ENCODE measurements at regions not wholly inside any gene's neighbourhood (a gene's known extent, or its start where the extent isn't known, plus 50 kb on each side); places are given as distances from the start of the nearest gene placed in this dataset.

- WGBS, 2 donors = 63 to 75% methylated on average over 2 of the region's 2 CpGs
- no peaks in the 10 kb centered on the region for H3K36me3 ChIP-seq
- no peak for TF ChIP-seq POLR2A (IDR thresholded peaks at IDR 0.05)
- no peak for TF ChIP-seq CTCF (IDR thresholded peaks at IDR 0.05)
- H3K4me3 ChIP-seq = no peak overlapping the region
- H3K9me3 ChIP-seq = no peaks in the 10 kb centered on the region
- no peak overlapping the region for H3K27ac ChIP-seq
- intact Hi-C loops (cut with DNase I) = no loop called here
- DNase-seq = no peak
- no peaks in the 10 kb centered on the region for H3K27me3 ChIP-seq
- H3K4me1 ChIP-seq = no peaks in the 10 kb centered on the region
These were observed 386.6 kb downstream of the PCDH20 start for GRCh38 chr13:61029064-61029463.

GRCh38 chr13:61024046-61024445, 391.6 kb downstream of the PCDH20 start:
- intact Hi-C loops (cut with DNase I) = no loop called here
- Histone ChIP-seq H3K4me3 (no peak overlapping the region), H3K9me3 (no peaks in the 10 kb centered on the region), H3K27me3 (no peaks in the 10 kb centered on the region), H3K36me3 (no peaks in the 10 kb centered on the region), H3K4me1 (no peaks in the 10 kb centered on the region), H3K27ac (no peak overlapping the region)
- DNase-seq = no peak
- TF ChIP-seq POLR2A (IDR thresholded peaks at IDR 0.05) (no peak), CTCF (IDR thresholded peaks at IDR 0.05) (no peak)

GRCh38 chr13:61021838-61022237, 393.8 kb downstream of the PCDH20 start:
- DNase-seq = no peak
- 68 to 77% methylated on average over 2 of the region's 2 CpGs for WGBS, 2 donors
- Histone ChIP-seq H3K27ac (no peak overlapping the region), H3K9me3 (no peaks in the 10 kb centered on the region), H3K36me3 (no peaks in the 10 kb centered on the region), H3K4me3 (no peak overlapping the region), H3K4me1 (no peaks in the 10 kb centered on the region), H3K27me3 (no peaks in the 10 kb centered on the region)
- no peak for TF ChIP-seq CTCF (IDR thresholded peaks at IDR 0.05)
- intact Hi-C loops (cut with DNase I) = no loop called here

- TF ChIP-seq POLR2A (IDR thresholded peaks at IDR 0.05) (no peak), CTCF (IDR thresholded peaks at IDR 0.05) (no peak)
- 49 to 73% methylated on average over 2 of the region's 2 CpGs for WGBS, 2 donors
- H3K9me3 ChIP-seq = no peaks in the 10 kb centered on the region
- no peak for DNase-seq
- no peaks in the 10 kb centered on the region for H3K27me3 ChIP-seq
- intact Hi-C loops (cut with DNase I) = no loop called here
- H3K4me1 ChIP-seq = no peaks in the 10 kb centered on the region
- H3K36me3 ChIP-seq = no peaks in the 10 kb centered on the region
- H3K4me3 ChIP-seq = no peak overlapping the region
- H3K27ac ChIP-seq = no peak overlapping the region
These were observed 401.9 kb downstream of the PCDH20 start for GRCh38 chr13:61013796-61014195.

- intact Hi-C loops (cut with DNase I) = no loop called here
- no peaks in the 10 kb centered on the region for H3K36me3 ChIP-seq
- DNase-seq = no peak
- H3K27me3 ChIP-seq = no peaks in the 10 kb centered on the region
- H3K9me3 ChIP-seq = peaks cover 0 to 9% (median 8%) of the 10 kb centered on the region in 3 donors
- no peak overlapping the region for H3K4me3 ChIP-seq
- no peak overlapping the region for H3K27ac ChIP-seq
- TF ChIP-seq POLR2A (IDR thresholded peaks at IDR 0.05) (no peak), CTCF (IDR thresholded peaks at IDR 0.05) (no peak)
- 54 to 66% methylated on average over 2 of the region's 2 CpGs for WGBS, 2 donors
- H3K4me1 ChIP-seq = no peaks in the 10 kb centered on the region
These were observed 405.3 kb downstream of the PCDH20 start for GRCh38 chr13:61010358-61010757.

Data from esophagus squamous epithelium (tissue), 5 donors.